ENCODE measurements at regions not wholly inside any gene's neighbourhood (a gene's known extent, or its start where the extent isn't known, plus 50 kb on each side); places are given as distances from the start of the nearest gene placed in this dataset.
A peak's percentile ranks its signal among the peaks of the same experiment; 100 is the strongest.

DNA sequence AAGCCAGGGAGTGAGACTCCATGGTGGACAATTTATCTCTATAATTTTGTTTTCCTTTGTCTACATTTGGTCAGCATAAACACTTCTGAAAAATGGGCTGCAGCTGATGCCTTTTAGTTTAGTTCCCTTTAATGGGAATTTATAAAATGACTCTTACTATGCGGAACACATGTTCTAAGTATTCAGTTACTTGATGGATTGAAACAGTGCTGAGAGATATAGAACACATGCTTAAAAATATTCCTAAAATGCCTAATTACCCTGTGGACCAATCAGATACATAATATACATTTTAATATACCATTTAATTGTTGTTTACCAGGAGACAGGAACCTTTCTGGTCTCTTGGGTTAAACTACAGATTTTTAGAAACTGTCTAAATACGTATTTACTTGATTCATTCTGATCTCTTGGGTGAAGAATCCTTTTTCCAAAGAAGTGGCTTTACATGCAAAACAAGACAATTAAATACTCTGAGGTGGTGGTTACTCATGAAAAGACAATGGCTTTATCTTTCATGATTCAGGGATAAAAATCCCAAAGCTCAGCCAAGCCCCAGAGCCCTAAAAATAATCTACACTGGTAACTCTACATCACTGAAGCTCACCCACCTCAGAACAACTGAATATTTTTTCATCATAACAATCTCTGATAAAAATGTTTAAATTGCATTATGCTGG is 128.1 kb upstream of the SERTAD2 start:
- Mint-ChIP-seq H3K27me3 (ENCODE audit: low read depth) (peaks cover 5% of the 10 kb centered on the region; the same call in 1 of the 2 replicates), H3K4me3 (no peak overlapping the region), H3K36me3 (no peaks in the 10 kb centered on the region), H3K27ac (no peak overlapping the region), H3K4me1 (no peaks in the 10 kb centered on the region), H3K9me3 (no peaks in the 10 kb centered on the region)
- ATAC-seq (no peak), DNase-seq (ENCODE audit: low spot score) (no peak)
- TF ChIP-seq ZNF396 (CRISPR knock-in tag; IDR thresholded peaks at IDR 0.05; ENCODE audit: borderline replicate concordance) (no peak), ATF1 (CRISPR knock-in tag; IDR thresholded peaks at IDR 0.05) (no peak)
- TF ChIP-seq, protein P1, sequence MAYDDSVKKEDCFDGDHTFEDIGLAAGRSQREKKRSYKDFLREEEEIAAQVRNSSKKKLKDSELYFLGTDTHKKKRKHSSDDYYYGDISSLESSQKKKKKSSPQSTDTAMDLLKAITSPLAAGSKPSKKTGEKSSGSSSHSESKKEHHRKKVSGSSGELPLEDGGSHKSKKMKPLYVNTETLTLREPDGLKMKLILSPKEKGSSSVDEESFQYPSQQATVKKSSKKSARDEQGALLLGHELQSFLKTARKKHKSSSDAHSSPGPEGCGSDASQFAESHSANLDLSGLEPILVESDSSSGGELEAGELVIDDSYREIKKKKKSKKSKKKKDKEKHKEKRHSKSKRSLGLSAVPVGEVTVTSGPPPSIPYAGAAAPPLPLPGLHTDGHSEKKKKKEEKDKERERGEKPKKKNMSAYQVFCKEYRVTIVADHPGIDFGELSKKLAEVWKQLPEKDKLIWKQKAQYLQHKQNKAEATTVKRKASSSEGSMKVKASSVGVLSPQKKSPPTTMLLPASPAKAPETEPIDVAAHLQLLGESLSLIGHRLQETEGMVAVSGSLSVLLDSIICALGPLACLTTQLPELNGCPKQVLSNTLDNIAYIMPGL (CRISPR knock-in tag; IDR thresholded peaks at IDR 0.05) = no peak
- TF ChIP-seq, protein P2, sequence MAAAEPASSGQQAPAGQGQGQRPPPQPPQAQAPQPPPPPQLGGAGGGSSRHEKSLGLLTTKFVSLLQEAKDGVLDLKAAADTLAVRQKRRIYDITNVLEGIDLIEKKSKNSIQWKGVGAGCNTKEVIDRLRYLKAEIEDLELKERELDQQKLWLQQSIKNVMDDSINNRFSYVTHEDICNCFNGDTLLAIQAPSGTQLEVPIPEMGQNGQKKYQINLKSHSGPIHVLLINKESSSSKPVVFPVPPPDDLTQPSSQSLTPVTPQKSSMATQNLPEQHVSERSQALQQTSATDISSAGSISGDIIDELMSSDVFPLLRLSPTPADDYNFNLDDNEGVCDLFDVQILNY (CRISPR knock-in tag; IDR thresholded peaks at IDR 0.05) = no peak
- TF ChIP-seq, protein P3, sequence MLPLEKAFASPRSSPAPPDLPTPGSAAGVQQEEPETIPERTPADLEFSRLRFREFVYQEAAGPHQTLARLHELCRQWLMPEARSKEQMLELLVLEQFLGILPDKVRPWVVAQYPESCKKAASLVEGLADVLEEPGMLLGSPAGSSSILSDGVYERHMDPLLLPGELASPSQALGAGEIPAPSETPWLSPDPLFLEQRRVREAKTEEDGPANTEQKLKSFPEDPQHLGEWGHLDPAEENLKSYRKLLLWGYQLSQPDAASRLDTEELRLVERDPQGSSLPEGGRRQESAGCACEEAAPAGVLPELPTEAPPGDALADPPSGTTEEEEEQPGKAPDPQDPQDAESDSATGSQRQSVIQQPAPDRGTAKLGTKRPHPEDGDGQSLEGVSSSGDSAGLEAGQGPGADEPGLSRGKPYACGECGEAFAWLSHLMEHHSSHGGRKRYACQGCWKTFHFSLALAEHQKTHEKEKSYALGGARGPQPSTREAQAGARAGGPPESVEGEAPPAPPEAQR (CRISPR knock-in tag; IDR thresholded peaks at IDR 0.05) = no peak
- CTCF ChIA-PET = interaction anchor here (0.9 kb wide), 1 partner anchor 136 kb away, joined by 5 read pairs; no protein-coding TSS in a partner anchor
- POLR2A ChIA-PET = no interaction called here

DNA sequence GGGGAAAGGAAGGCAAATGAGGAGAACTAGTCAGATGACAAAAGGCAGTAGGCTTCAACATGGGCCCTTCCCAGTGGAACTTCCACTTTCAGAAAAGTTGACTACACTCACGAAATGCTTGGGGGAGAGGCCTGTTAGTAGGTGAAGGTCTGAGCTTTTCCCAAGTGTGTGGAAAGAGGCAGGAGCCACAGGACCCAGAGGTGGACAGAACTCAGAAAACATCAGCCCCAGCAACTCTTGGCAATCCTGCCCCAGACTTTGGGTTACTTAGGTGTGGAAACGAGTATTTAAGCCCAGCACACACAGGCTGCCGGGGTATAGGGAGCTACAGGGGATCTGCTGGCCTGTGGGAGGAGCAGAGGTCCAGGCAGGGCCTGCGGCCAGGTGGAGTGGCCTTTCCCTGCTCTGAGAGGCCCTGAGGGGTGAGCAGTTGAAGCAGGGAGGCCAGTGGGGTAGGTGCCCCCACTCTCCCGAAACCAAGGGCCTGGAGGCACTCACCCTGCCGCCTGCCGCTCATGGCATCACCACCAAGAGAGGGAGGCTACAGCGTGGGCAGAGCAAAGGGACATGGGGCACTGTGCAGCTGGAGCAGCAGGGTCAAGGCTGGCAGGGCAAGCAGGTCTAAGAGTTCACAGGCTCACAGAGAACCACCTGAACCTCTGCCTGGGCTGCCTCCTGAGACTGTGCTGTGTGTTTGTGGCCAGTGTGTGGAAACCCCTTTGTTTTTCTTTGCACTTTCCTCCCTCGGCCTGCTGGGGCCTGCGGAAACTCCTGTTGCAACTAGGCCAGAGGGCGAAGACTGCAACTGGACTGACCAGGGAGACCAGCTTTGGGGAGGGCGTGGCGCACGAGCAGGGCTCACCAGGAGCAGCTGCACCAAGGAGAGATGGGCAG is 130.7 kb upstream of the SERTAD2 start:
- Mint-ChIP-seq H3K9me3 (peaks cover 7% of the 10 kb centered on the region), H3K4me3 (no peak overlapping the region), H3K36me3 (no peaks in the 10 kb centered on the region), H3K27me3 (ENCODE audit: low read depth) (no peaks in the 10 kb centered on the region), H3K27ac (no peak overlapping the region), H3K4me1 (peaks cover 3% of the 10 kb centered on the region)
- TF ChIP-seq JUN (CRISPR knock-in tag; IDR thresholded peaks at IDR 0.05) = no peak
- peak; percentile 67; the same call in 1 of the 2 replicates for TF ChIP-seq GABPB1 (CRISPR knock-in tag; IDR thresholded peaks at IDR 0.05)
- no peak for ATAC-seq
- DNase-seq (ENCODE audit: low spot score) = no peak
- ChIA-PET CTCF (interaction anchor here (1.0 kb wide), 1 partner anchor 153 kb away, joined by 3 read pairs; no protein-coding TSS in a partner anchor), POLR2A (interaction anchor here (0.9 kb wide), 1 partner anchor 9 kb away, joined by 4 read pairs; no protein-coding TSS in a partner anchor)

DNA sequence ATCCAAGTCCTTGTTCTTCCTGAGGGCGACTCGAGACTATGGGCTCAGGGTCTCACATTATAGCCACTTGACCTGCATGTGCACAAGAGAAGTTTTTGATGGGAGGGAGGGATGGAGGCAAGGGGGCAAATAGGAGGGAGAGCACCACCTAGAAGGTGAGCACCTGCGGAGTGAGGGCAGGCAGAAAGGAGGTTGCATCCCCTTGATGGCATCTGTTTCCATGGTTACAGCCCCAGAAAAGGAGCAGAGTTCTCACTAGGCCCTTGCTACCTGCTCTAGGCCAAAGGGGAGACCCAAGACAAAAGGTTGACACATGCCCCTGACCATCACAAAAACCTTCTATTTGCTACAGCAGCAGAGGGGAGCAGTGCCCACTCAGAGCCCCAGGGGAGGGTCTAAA is 131.5 kb upstream of the SERTAD2 start:
- no peaks in the 10 kb centered on the region for H3K27me3 Mint-ChIP-seq (ENCODE audit: low read depth)
- ChIA-PET CTCF (no interaction called here), POLR2A (no interaction called here)
- peaks cover 11% of the 10 kb centered on the region for H3K4me1 Mint-ChIP-seq
- no peaks in the 10 kb centered on the region for H3K36me3 Mint-ChIP-seq
- H3K27ac Mint-ChIP-seq = no peak overlapping the region
- ATAC-seq = no peak
- DNase-seq (ENCODE audit: low spot score) = no peak
- TF ChIP-seq TCF7 (CRISPR knock-in tag; IDR thresholded peaks at IDR 0.05; ENCODE audit: low read depth) = no peak
- H3K9me3 Mint-ChIP-seq = peaks cover 7% of the 10 kb centered on the region
- no peak overlapping the region for H3K4me3 Mint-ChIP-seq

DNA sequence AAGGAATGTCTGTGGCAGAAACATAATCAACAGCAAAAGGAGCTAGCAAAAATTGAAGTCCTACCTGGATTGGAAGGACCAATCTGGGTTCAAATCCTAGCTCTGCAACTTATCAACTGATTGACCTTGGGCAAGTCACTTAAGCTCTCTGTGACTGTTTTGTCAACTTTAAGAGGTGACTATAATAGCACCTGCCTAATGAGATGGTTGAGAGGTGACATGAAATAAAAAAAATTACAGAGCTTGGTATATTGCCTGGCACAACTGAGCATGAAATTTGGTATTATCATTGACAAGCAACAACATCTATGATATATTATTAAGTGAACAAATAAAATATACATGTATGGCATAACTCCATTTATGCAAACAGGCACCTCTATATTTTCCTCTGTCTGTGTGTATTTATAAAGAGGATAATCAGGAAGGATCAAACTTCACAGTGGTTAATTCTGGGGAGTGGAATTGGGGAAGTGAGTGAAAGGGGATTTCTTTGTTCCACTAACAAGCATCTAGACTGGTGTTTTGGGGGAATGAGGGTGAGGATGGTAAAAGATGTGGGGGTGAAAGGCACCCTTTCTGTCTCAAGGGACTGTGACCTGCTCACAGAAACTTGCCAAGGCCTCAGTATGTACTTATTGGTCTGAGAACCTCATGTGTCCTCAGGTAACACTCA is 132.8 kb upstream of the SERTAD2 start:
- H3K9me3 Mint-ChIP-seq = peaks cover 7% of the 10 kb centered on the region
- no peak overlapping the region for H3K27ac Mint-ChIP-seq
- no peak for ATAC-seq
- H3K4me1 Mint-ChIP-seq = peaks cover 11% of the 10 kb centered on the region
- no peak overlapping the region for H3K4me3 Mint-ChIP-seq
- H3K36me3 Mint-ChIP-seq = no peaks in the 10 kb centered on the region
- H3K27me3 Mint-ChIP-seq (ENCODE audit: low read depth) = no peaks in the 10 kb centered on the region
- DNase-seq (ENCODE audit: low spot score) = no peak
- ChIA-PET POLR2A (interaction anchor here (0.7 kb wide), 2 partner anchors 129 to 939 kb away, joined by 6 read pairs; no protein-coding TSS in a partner anchor), CTCF (interaction anchor here (0.7 to 2.5 kb wide), 3 partner anchors 45 to 343 kb away, joined by 3 to 9 read pairs (median 7); no protein-coding TSS in a partner anchor)
- TF ChIP-seq, protein P4, sequence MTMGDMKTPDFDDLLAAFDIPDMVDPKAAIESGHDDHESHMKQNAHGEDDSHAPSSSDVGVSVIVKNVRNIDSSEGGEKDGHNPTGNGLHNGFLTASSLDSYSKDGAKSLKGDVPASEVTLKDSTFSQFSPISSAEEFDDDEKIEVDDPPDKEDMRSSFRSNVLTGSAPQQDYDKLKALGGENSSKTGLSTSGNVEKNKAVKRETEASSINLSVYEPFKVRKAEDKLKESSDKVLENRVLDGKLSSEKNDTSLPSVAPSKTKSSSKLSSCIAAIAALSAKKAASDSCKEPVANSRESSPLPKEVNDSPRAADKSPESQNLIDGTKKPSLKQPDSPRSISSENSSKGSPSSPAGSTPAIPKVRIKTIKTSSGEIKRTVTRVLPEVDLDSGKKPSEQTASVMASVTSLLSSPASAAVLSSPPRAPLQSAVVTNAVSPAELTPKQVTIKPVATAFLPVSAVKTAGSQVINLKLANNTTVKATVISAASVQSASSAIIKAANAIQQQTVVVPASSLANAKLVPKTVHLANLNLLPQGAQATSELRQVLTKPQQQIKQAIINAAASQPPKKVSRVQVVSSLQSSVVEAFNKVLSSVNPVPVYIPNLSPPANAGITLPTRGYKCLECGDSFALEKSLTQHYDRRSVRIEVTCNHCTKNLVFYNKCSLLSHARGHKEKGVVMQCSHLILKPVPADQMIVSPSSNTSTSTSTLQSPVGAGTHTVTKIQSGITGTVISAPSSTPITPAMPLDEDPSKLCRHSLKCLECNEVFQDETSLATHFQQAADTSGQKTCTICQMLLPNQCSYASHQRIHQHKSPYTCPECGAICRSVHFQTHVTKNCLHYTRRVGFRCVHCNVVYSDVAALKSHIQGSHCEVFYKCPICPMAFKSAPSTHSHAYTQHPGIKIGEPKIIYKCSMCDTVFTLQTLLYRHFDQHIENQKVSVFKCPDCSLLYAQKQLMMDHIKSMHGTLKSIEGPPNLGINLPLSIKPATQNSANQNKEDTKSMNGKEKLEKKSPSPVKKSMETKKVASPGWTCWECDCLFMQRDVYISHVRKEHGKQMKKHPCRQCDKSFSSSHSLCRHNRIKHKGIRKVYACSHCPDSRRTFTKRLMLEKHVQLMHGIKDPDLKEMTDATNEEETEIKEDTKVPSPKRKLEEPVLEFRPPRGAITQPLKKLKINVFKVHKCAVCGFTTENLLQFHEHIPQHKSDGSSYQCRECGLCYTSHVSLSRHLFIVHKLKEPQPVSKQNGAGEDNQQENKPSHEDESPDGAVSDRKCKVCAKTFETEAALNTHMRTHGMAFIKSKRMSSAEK (CRISPR knock-in tag; IDR thresholded peaks at IDR 0.05; ENCODE audit: borderline replicate concordance) = no peak
- no peak for TF ChIP-seq TP53 (CRISPR knock-in tag; IDR thresholded peaks at IDR 0.05)
- TF ChIP-seq, protein P5, sequence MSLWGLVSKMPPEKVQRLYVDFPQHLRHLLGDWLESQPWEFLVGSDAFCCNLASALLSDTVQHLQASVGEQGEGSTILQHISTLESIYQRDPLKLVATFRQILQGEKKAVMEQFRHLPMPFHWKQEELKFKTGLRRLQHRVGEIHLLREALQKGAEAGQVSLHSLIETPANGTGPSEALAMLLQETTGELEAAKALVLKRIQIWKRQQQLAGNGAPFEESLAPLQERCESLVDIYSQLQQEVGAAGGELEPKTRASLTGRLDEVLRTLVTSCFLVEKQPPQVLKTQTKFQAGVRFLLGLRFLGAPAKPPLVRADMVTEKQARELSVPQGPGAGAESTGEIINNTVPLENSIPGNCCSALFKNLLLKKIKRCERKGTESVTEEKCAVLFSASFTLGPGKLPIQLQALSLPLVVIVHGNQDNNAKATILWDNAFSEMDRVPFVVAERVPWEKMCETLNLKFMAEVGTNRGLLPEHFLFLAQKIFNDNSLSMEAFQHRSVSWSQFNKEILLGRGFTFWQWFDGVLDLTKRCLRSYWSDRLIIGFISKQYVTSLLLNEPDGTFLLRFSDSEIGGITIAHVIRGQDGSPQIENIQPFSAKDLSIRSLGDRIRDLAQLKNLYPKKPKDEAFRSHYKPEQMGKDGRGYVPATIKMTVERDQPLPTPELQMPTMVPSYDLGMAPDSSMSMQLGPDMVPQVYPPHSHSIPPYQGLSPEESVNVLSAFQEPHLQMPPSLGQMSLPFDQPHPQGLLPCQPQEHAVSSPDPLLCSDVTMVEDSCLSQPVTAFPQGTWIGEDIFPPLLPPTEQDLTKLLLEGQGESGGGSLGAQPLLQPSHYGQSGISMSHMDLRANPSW (CRISPR knock-in tag; conservative IDR thresholded peaks at IDR 0.05; ENCODE audit: low read depth) = no peak
- TF ChIP-seq NFE2L1 (CRISPR knock-in tag; IDR thresholded peaks at IDR 0.05) = no peak

Measured in WTC11 (cell line).